Lower lobe of right lung (tissue), 2 donors: ENCODE measurements at regions not wholly inside any gene's neighbourhood (a gene's known extent, or its start where the extent isn't known, plus 50 kb on each side); places are given as distances from the start of the nearest gene placed in this dataset.

Experiments used
- ATAC-seq, 2 donors: fragments of 200-7000 bp; cut with Tn5 transposase; one replicate each; pipeline ENCODE4 v1.9.1; 2020 to 2022; ENCODE audit warnings: mild to moderate bottlenecking in 2 of 2, moderate library complexity in 2 of 2
- DNase-seq: peaks from one replicate; pipeline ENCODE4 v3.0.0-alpha.2; 2020
- H3K27ac ChIP-seq: fragments of 200-600 bp; one replicate; pipeline ENCODE4 v1.8.0; 2022
- H3K27me3 ChIP-seq: fragments of 200-600 bp; one replicate; pipeline ENCODE4 v1.8.0; 2022; ENCODE audit warnings: low read depth
- H3K36me3 ChIP-seq: fragments of 200-600 bp; one replicate; pipeline ENCODE4 v1.8.0; 2022; ENCODE audit warnings: mild to moderate bottlenecking
- H3K4me1 ChIP-seq: fragments of 200-600 bp; one replicate; pipeline ENCODE4 v1.8.0; 2022
- H3K4me3 ChIP-seq: fragments of 200-600 bp; one replicate; pipeline ENCODE4 v1.8.0; 2022; ENCODE audit warnings: mild to moderate bottlenecking
- H3K9me3 ChIP-seq: fragments of 200-600 bp; one replicate; pipeline ENCODE4 v1.8.0; 2022
- CTCF ChIP-seq: fragments of 200-600 bp; IDR thresholded peaks from one replicate; pipeline ENCODE4 v1.8.0; 2022; ENCODE audit warnings: antibody characterized with exemption, mild to moderate bottlenecking
- intact Hi-C: fragments of 100-400 bp; cut with DNase I; formaldehyde crosslinking; loops from one replicate; pipeline ENCODE4 v1.11.0; 2022
- donor health status: DM: no; HTN: yes; CAD: no; lungs with severe emphysema.

GRCh38 chr2:100660851-100661584 lies 98.2 kb downstream of the PDCL3 start:
- no peak for ATAC-seq
- no peaks in the 10 kb centered on the region for H3K36me3 ChIP-seq
- no peaks in the 10 kb centered on the region for H3K27me3 ChIP-seq
- H3K9me3 ChIP-seq = no peaks in the 10 kb centered on the region
- no peak for TF ChIP-seq CTCF
- no peak for DNase-seq
- H3K4me3 ChIP-seq = no peak overlapping the region
- no peak overlapping the region for H3K27ac ChIP-seq
- no peaks in the 10 kb centered on the region for H3K4me1 ChIP-seq
- intact Hi-C loops = no loop called here

- no peaks in the 10 kb centered on the region for H3K4me1 ChIP-seq
- no peak overlapping the region for H3K4me3 ChIP-seq
- no peaks in the 10 kb centered on the region for H3K36me3 ChIP-seq
- ATAC-seq = no peak
- no peak overlapping the region for H3K27ac ChIP-seq
- H3K27me3 ChIP-seq = no peaks in the 10 kb centered on the region
- H3K9me3 ChIP-seq = no peaks in the 10 kb centered on the region
- no peak for TF ChIP-seq CTCF
- intact Hi-C loops = no loop called here
- DNase-seq = no peak
These were observed 100.1 kb downstream of the PDCL3 start for GRCh38 chr2:100662866-100663265.

- intact Hi-C loops = no loop called here
- ATAC-seq (no peak), DNase-seq (no peak)
- Histone ChIP-seq H3K27ac (no peak overlapping the region), H3K36me3 (no peaks in the 10 kb centered on the region), H3K4me1 (no peaks in the 10 kb centered on the region), H3K9me3 (no peaks in the 10 kb centered on the region), H3K27me3 (no peaks in the 10 kb centered on the region), H3K4me3 (no peak overlapping the region)
- TF ChIP-seq CTCF = no peak
These were observed 101.4 kb downstream of the PDCL3 start for GRCh38 chr2:100664021-100664755.

- H3K27ac ChIP-seq = no peak overlapping the region
- DNase-seq = no peak
- no peak for ATAC-seq
- H3K4me3 ChIP-seq = no peak overlapping the region
- intact Hi-C loops = no loop called here
- TF ChIP-seq CTCF = no peak
- no peaks in the 10 kb centered on the region for H3K36me3 ChIP-seq
- no peaks in the 10 kb centered on the region for H3K27me3 ChIP-seq
- no peaks in the 10 kb centered on the region for H3K4me1 ChIP-seq
- H3K9me3 ChIP-seq = no peaks in the 10 kb centered on the region
These were observed 101.9 kb downstream of the PDCL3 start for GRCh38 chr2:100664756-100665101.

- intact Hi-C loops = no loop called here
- H3K27ac ChIP-seq = no peak overlapping the region
- DNase-seq (no peak), ATAC-seq (no peak)
- H3K27me3 ChIP-seq = no peaks in the 10 kb centered on the region
- H3K4me3 ChIP-seq = no peak overlapping the region
- H3K9me3 ChIP-seq = no peaks in the 10 kb centered on the region
- no peak for TF ChIP-seq CTCF
- no peaks in the 10 kb centered on the region for H3K36me3 ChIP-seq
- no peaks in the 10 kb centered on the region for H3K4me1 ChIP-seq
These were observed 104.2 kb downstream of the PDCL3 start for GRCh38 chr2:100666996-100667395.
